IMR-90 (cell line): ENCODE measurements at regions not wholly inside any gene's neighbourhood (a gene's known extent, or its start where the extent isn't known, plus 50 kb on each side); places are given as distances from the start of the nearest gene placed in this dataset.

ENCODE experiments used
- ATAC-seq: fragments of 200-7000 bp; cut with Tn5 transposase; 2 replicates; pipeline ENCODE4 v1.9.1; 2020; ENCODE audit warnings: low read depth, mild to moderate bottlenecking, moderate library complexity
- BruUV-seq: library from RNA; stranded (reverse); fragments of 400-500 nt; replicated peaks from 2 replicates; lab custom pipeline; 2021; lab: Mats Ljungman, UMichigan
- CTCF ChIA-PET: fragments of 300-600 bp; formaldehyde crosslinking; extraction: SDS; loops from one replicate; lab custom pipeline; 2021; ENCODE audit warnings: antibody characterized with exemption; lab: Yijun Ruan, JAX
- POLR2A ChIA-PET: fragments of 300-600 bp; sonication (Branson Sonifier 250); formaldehyde crosslinking; loops from one replicate; lab custom pipeline; 2022; ENCODE audit warnings: antibody characterized with exemption; ENCODE audit not compliant: unreplicated experiment; lab: Charles Lee
- DNase-seq: peaks from one replicate; pipeline ENCODE4 v3.0.0; 2013
- H2AFZ ChIP-seq: replicated peaks from 2 replicates; pipeline ENCODE3; 2013; ENCODE audit warnings: low read length, mild to moderate bottlenecking; ENCODE audit not compliant: poor library complexity
- H2AK5ac ChIP-seq: 2 replicates; pipeline ENCODE4 v1.6.1; 2013; ENCODE audit warnings: low read depth, low read length, inconsistent platforms
- H2AK9ac ChIP-seq: replicated peaks from 2 replicates; pipeline ENCODE3; 2013; ENCODE audit warnings: mild to moderate bottlenecking, low read depth, low read length, moderate library complexity; ENCODE audit not compliant: poor library complexity
- H2BK120ac ChIP-seq: 2 replicates; pipeline ENCODE4 v1.6.1; 2013; ENCODE audit warnings: low read depth, low read length, inconsistent platforms
- H2BK15ac ChIP-seq: 3 replicates; pipeline ENCODE4 v1.6.1; 2013; ENCODE audit warnings: low read depth, low read length, inconsistent platforms
- H2BK20ac ChIP-seq: 2 replicates; pipeline ENCODE4 v1.6.1; 2013; ENCODE audit warnings: low read depth, mild to moderate bottlenecking, inconsistent platforms, low read length, moderate library complexity
- H2BK5ac ChIP-seq: 2 replicates; pipeline ENCODE4 v1.6.1; 2013; ENCODE audit warnings: mild to moderate bottlenecking, low read depth, low read length, inconsistent platforms; ENCODE audit not compliant: poor library complexity, severe bottlenecking
- H3K14ac ChIP-seq: replicated peaks from 2 replicates; pipeline ENCODE4 v1.6.1; 2013; ENCODE audit warnings: low read depth, low read length, inconsistent platforms
- H3K18ac ChIP-seq: 2 replicates; pipeline ENCODE4 v1.6.1; 2013; ENCODE audit warnings: low read depth, low read length, control low read depth
- H3K23ac ChIP-seq: 2 replicates; pipeline ENCODE4 v1.6.1; 2013; ENCODE audit warnings: low read depth, low read length, inconsistent platforms
- H3K27ac ChIP-seq: 2 replicates; pipeline ENCODE4 v1.5.1; 2013; ENCODE audit warnings: mild to moderate bottlenecking, control low read depth, low read length; ENCODE audit not compliant: insufficient read depth
- H3K27me3 ChIP-seq: 2 replicates; pipeline ENCODE4 v1.6.1; 2013; ENCODE audit warnings: low read length; ENCODE audit not compliant: control insufficient read depth, insufficient read depth
- H3K36me3 ChIP-seq: 2 replicates; pipeline ENCODE4 v1.6.1; 2013; ENCODE audit warnings: low read length, mixed read lengths; ENCODE audit not compliant: control insufficient read depth, insufficient read depth
- H3K4ac ChIP-seq: 2 replicates; pipeline ENCODE4 v1.6.1; 2013; ENCODE audit warnings: low read depth, low read length, inconsistent platforms
- H3K4me1 ChIP-seq: 2 replicates; pipeline ENCODE4 v1.6.1; 2013; ENCODE audit warnings: low read length, mixed read lengths; ENCODE audit not compliant: control insufficient read depth, insufficient read depth
- H3K4me2 ChIP-seq: 2 replicates; pipeline ENCODE4 v1.6.1; 2013; ENCODE audit warnings: low read depth, mild to moderate bottlenecking, control low read depth, low read length, moderate library complexity
- H3K4me3 ChIP-seq: 2 replicates; pipeline ENCODE4 v1.5.1; 2013; ENCODE audit warnings: low read depth, mild to moderate bottlenecking, control low read depth, low read length, moderate library complexity; ENCODE audit not compliant: insufficient read depth
- H3K56ac ChIP-seq: 2 replicates; pipeline ENCODE4 v1.6.1; 2013; ENCODE audit warnings: low read length, inconsistent platforms; ENCODE audit not compliant: insufficient read depth; ENCODE audit errors: extremely low read depth
- H3K79me1 ChIP-seq, 2 experiments: 2 replicates each; pipeline ENCODE4 v1.6.1; 2013; ENCODE audit warnings: low read length in 2 of 2, inconsistent platforms in 1 of 2, low read depth in 1 of 2
- H3K9ac ChIP-seq: 2 replicates; pipeline ENCODE4 v1.6.1; 2013; ENCODE audit warnings: low read depth, low read length, control low read depth
- H3K9me1 ChIP-seq: 2 replicates; pipeline ENCODE4 v1.6.1; 2013; ENCODE audit warnings: low read length, inconsistent platforms; ENCODE audit not compliant: insufficient read depth
- H3K9me3 ChIP-seq: 2 replicates; pipeline ENCODE4 v1.6.1; 2013; ENCODE audit warnings: low read length; ENCODE audit not compliant: control insufficient read depth, insufficient read depth
- H4K20me1 ChIP-seq: 2 replicates; pipeline ENCODE4 v1.6.1; 2013; ENCODE audit warnings: low read length, inconsistent platforms; ENCODE audit not compliant: insufficient read depth
- H4K5ac ChIP-seq: 2 replicates; pipeline ENCODE4 v1.6.1; 2013; ENCODE audit warnings: mild to moderate bottlenecking, low read depth, low read length, control low read depth
- H4K8ac ChIP-seq, 2 experiments: 2 replicates each; pipeline ENCODE4 v1.6.1; 2013; ENCODE audit warnings: low read depth in 2 of 2, low read length in 2 of 2, control low read depth in 1 of 2, inconsistent platforms in 1 of 2
- H4K91ac ChIP-seq: 2 replicates; pipeline ENCODE4 v1.6.1; 2013; ENCODE audit warnings: low read depth, low read length, inconsistent platforms; ENCODE audit not compliant: insufficient read depth
- BHLHE40 ChIP-seq: fragments of 150-350 bp; IDR thresholded peaks from 2 replicates; pipeline ENCODE4 v1.6.1; 2016; ENCODE audit warnings: mild to moderate bottlenecking, low read depth, low read length
- CEBPB ChIP-seq: IDR thresholded peaks from 2 replicates; pipeline ENCODE4 v1.6.1; 2012; ENCODE audit warnings: low read depth, low read length, improper control_type of control experiment
- CHD1 ChIP-seq: IDR thresholded peaks from 2 replicates; pipeline ENCODE4 v1.6.1; 2012; ENCODE audit warnings: low read depth, low read length, improper control_type of control experiment
- CTCF ChIP-seq: conservative IDR thresholded peaks from 2 replicates; pipeline ENCODE4 v1.5.1; 2012; ENCODE audit warnings: mild to moderate bottlenecking, low read depth, low read length, improper control_type of control experiment
- ELK1 ChIP-seq: fragments of 150-350 bp; IDR thresholded peaks from 2 replicates; pipeline ENCODE4 v1.6.1; 2016; ENCODE audit warnings: low read depth, mild to moderate bottlenecking, low read length, moderate library complexity, borderline replicate concordance
- FOS ChIP-seq: fragments of 150-350 bp; IDR thresholded peaks from 2 replicates; pipeline ENCODE4 v1.6.1; 2016; ENCODE audit warnings: low read depth, low read length
- MAFK ChIP-seq: IDR thresholded peaks from 2 replicates; pipeline ENCODE4 v1.6.1; 2012; ENCODE audit warnings: low read depth, low read length, improper control_type of control experiment
- MAZ ChIP-seq: IDR thresholded peaks from 2 replicates; pipeline ENCODE4 v1.6.1; 2012; ENCODE audit warnings: low read depth, mild to moderate bottlenecking, low read length, improper control_type of control experiment, moderate library complexity, borderline replicate concordance
- MXI1 ChIP-seq: IDR thresholded peaks from 2 replicates; pipeline ENCODE4 v1.6.1; 2012; ENCODE audit warnings: low read depth, mild to moderate bottlenecking, low read length, moderate library complexity, borderline replicate concordance
- NFE2L2 ChIP-seq: fragments of 150-350 bp; IDR thresholded peaks from 2 replicates; pipeline ENCODE4 v1.6.1; 2016; ENCODE audit warnings: low read depth, mild to moderate bottlenecking, low read length
- POLR2A ChIP-seq: IDR thresholded peaks from 2 replicates; pipeline ENCODE4 v1.6.1; 2012; ENCODE audit warnings: mild to moderate bottlenecking, low read depth, low read length
- RAD21 ChIP-seq: IDR thresholded peaks from 2 replicates; pipeline ENCODE4 v1.6.1; 2012; ENCODE audit warnings: low read length, improper control_type of control experiment
- RCOR1 ChIP-seq: IDR thresholded peaks from 2 replicates; pipeline ENCODE4 v1.6.1; 2012; ENCODE audit warnings: mild to moderate bottlenecking, low read length, improper control_type of control experiment; ENCODE audit not compliant: insufficient replicate concordance
- RFX5 ChIP-seq: IDR thresholded peaks from 2 replicates; pipeline ENCODE4 v1.8.0; 2012; ENCODE audit warnings: low read depth, mild to moderate bottlenecking, low read length, moderate library complexity
- SMC3 ChIP-seq: fragments of 150-350 bp; IDR thresholded peaks from 2 replicates; pipeline ENCODE4 v1.6.1; 2016; ENCODE audit warnings: low read depth, mild to moderate bottlenecking, antibody characterized with exemption, low read length, moderate library complexity
- WGBS, 2 experiments: methylation state at CpG; one replicate each; pipeline versions ENCODE4 v1.1.5 to v1.1.7; 2013; ENCODE audit warnings: missing lambda C conversion rate in 2 of 2; ENCODE audit not compliant: insufficient read length in 1 of 2; ENCODE audit errors: extremely low coverage in 2 of 2; 5-methylcytosine and 5-hydroxymethylcytosine counted together
- dilution Hi-C: fragments of 300-500 bp; cut with HindIII; formaldehyde crosslinking; loops from one replicate; pipeline ENCODE4 v1.14.3; 2018; ENCODE audit warnings: low sequenced_read_pairs; ENCODE audit not compliant: unreplicated experiment
- in situ Hi-C: fragments of 300-500 bp; cut with MboI; formaldehyde crosslinking; loops from 3 replicates; pipeline ENCODE4 v1.14.3; 2019; ENCODE audit warnings: low sequenced_read_pairs, inconsistent platforms, mixed read lengths
- intact Hi-C: fragments of 100-400 bp; cut with micrococcal nuclease; formaldehyde crosslinking; loops from 2 replicates; pipeline ENCODE4 v1.10.0; 2022
- TF ChIP-seq, protein P1 (sequence below): fragments of 150-350 bp; IDR thresholded peaks from 2 replicates; pipeline ENCODE4 v1.6.1; 2017; ENCODE audit warnings: mild to moderate bottlenecking, antibody characterized with exemption, low read length, low read depth

DNA sequence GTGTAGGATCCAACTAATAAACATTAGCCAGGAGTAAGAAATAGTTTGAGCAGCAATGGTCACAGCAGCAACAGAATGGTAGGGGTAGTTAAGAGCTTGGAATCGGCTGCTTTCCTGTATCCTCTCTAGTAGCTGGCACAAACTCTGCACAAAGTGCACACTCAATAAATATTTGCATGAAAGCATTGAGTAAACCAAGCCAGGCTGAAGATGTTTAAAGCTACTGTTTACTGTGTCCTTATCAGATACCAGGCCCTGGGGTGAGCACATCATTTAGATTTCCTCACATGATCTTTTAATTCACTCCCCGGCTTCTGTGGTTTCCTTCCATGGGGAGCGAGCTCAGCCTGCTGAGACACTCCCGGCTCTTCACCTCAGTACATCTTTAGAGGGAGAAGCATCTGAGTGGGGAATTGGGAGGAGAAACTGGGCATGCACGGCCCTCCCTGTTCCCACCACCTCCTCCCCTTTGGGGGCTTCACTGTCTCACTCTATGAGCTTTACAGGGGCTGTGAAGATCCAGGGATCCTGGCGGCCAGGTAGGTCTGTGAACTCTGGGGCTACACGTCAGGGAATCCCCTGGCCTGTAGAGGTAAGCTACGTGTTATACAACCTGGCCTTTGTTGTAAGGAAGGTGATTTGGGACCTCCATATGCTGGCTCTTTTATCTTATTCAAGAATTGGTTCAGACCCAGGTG, 107.2 kb upstream of the VASH1 start:
- Histone ChIP-seq H3K9ac (no peak overlapping the region), H3K4me2 (no peak overlapping the region), H3K27ac (no peak overlapping the region), H3K9me1 (no peaks in the 10 kb centered on the region), H2AFZ (no peak overlapping the region), H2BK5ac (no peak overlapping the region), H3K4ac (no peak overlapping the region), H3K27me3 (no peaks in the 10 kb centered on the region), H2BK20ac (no peak overlapping the region), H3K4me1 (no peaks in the 10 kb centered on the region), H3K23ac (no peak overlapping the region), H3K56ac (no peak overlapping the region), H3K36me3 (no peaks in the 10 kb centered on the region), H4K20me1 (no peaks in the 10 kb centered on the region), H4K91ac (no peak overlapping the region), H3K14ac (no peak overlapping the region), H3K4me3 (no peak overlapping the region), H2BK120ac (no peak overlapping the region), H2AK9ac (no peak overlapping the region), H3K9me3 (peaks cover 2% of the 10 kb centered on the region; the same call in 1 of the 2 replicates), H3K18ac (no peak overlapping the region), H2AK5ac (no peak overlapping the region), H4K5ac (no peak overlapping the region), H4K8ac (no peak overlapping the region), H3K79me1 (no peaks in the 10 kb centered on the region), H2BK15ac (no peak overlapping the region)
- in situ Hi-C loops: no loop called here
- WGBS, 2 experiments: no CpG with 5 or more reads among the region's 8 CpGs
- no peak for TF ChIP-seq CEBPB
- no peak for TF ChIP-seq POLR2A
- TF ChIP-seq MAFK: no peak
- TF ChIP-seq RFX5: no peak
- no peak for TF ChIP-seq ELK1
- TF ChIP-seq RAD21: no peak
- no peak for TF ChIP-seq RCOR1
- TF ChIP-seq, protein P1, sequence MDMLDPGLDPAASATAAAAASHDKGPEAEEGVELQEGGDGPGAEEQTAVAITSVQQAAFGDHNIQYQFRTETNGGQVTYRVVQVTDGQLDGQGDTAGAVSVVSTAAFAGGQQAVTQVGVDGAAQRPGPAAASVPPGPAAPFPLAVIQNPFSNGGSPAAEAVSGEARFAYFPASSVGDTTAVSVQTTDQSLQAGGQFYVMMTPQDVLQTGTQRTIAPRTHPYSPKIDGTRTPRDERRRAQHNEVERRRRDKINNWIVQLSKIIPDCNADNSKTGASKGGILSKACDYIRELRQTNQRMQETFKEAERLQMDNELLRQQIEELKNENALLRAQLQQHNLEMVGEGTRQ: no peak
- no peak for TF ChIP-seq CHD1
- no peak for TF ChIP-seq FOS
- TF ChIP-seq MAZ: no peak
- TF ChIP-seq MXI1: no peak
- no peak for TF ChIP-seq BHLHE40
- TF ChIP-seq NFE2L2: no peak
- TF ChIP-seq SMC3: no peak
- no peak for TF ChIP-seq CTCF
- ChIA-PET POLR2A (no interaction called here), CTCF (no interaction called here)
- DNase-seq (no peak), ATAC-seq (no peak)
- intact Hi-C loops: no loop called here
- BruUV-seq: no TSS peak
- dilution Hi-C loops: no loop called here
